Tibial nerve (tissue), 4 donors: ENCODE measurements at regions not wholly inside any gene's neighbourhood (a gene's known extent, or its start where the extent isn't known, plus 50 kb on each side); places are given as distances from the start of the nearest gene placed in this dataset.

ENCODE experiments used
- DNase-seq, 2 donors: peaks; one replicate each; pipeline ENCODE4 v3.0.0-alpha.2; 2019; ENCODE audit warnings: low spot score in 2 of 2
- H3K27ac ChIP-seq, 4 donors: fragments of 200-600 bp; sonication (generic) in 3 of 4; one replicate each; pipeline ENCODE4 v1.5.1; 2017 to 2019; ENCODE audit warnings: mild to moderate bottlenecking in 1 of 4
- H3K27me3 ChIP-seq, 2 donors: fragments of 200-600 bp; sonication (generic) in 1 of 2; one replicate each; pipeline versions ENCODE4 v1.5.1 to v1.6.0; 2017 to 2019
- H3K36me3 ChIP-seq, 3 donors: fragments of 200-600 bp; sonication (generic); one replicate each; pipeline ENCODE4 v1.5.1; 2018 to 2019
- H3K4me1 ChIP-seq, 4 donors: fragments of 200-600 bp; sonication (generic) in 3 of 4; one replicate each; pipeline ENCODE4 v1.5.1; 2017 to 2019
- H3K4me3 ChIP-seq, 4 donors: fragments of 200-600 bp; sonication (generic) in 3 of 4; one replicate each; pipeline ENCODE4 v1.5.1; 2017 to 2019; ENCODE audit warnings: mild to moderate bottlenecking in 1 of 4, moderate library complexity in 1 of 4
- H3K9me3 ChIP-seq, 4 donors: fragments of 200-600 bp; sonication (generic) in 3 of 4; one replicate each; pipeline ENCODE4 v1.5.1; 2017 to 2019
- EP300 ChIP-seq, 2 donors: sonication (generic); formaldehyde crosslinking; IDR thresholded peaks; one replicate each; pipeline ENCODE4 v1.6.1; 2017; ENCODE audit warnings: antibody characterized with exemption in 2 of 2, mild to moderate bottlenecking in 1 of 2
- POLR2A ChIP-seq, 2 donors: fragments of 450-650 bp; IDR thresholded peaks; one replicate each; pipeline ENCODE4 v1.6.1; 2017; ENCODE audit warnings: antibody characterized with exemption in 2 of 2, mild to moderate bottlenecking in 2 of 2, moderate library complexity in 2 of 2
- whole genome bisulfite sequencing, 2 donors: methylation state at CpG; one replicate each; pipeline ENCODE4 v1.1.5; 2018; 5-methylcytosine and 5-hydroxymethylcytosine counted together
- TF ChIP-seq, protein P1 (sequence below), 5 experiments: fragments of 200-600 bp in 3 of 5; fragments of 450-650 bp in 2 of 5; sonication (generic) in 3 of 5; IDR thresholded peaks; one replicate each; pipeline ENCODE4 v1.5.1; 2016 to 2019; ENCODE audit warnings: antibody characterized with exemption in 5 of 5, mild to moderate bottlenecking in 3 of 5, moderate library complexity in 2 of 5

DNA sequence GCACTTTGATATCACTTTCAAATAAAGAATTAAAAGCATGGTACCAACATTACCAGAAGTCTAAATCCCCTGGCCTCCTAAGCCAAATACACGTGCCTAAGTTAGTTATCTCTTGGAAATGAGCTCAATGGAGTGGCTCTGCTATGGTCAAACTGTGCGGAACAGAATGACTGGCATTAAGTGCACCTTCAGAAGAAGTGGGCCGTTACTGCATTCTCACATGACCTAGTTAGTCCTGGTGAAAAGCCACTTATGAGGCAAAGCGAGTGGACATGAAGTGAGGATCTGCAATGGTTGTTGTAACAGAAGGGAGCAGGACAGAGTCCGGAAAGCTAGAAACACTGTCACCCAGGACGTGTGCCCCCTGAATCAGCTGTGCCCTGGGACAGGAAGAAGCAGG lies 633.1 kb downstream of the IRX1 start:
- Histone ChIP-seq H3K27ac (no peak overlapping the region), H3K27me3 (no peaks in the 10 kb centered on the region), H3K4me3 (no peak overlapping the region), H3K9me3 (peaks cover 0 to 4% (median 0%) of the 10 kb centered on the region in 4 donors), H3K36me3 (no peaks in the 10 kb centered on the region), H3K4me1 (peaks cover 0 to 12% (median 0%) of the 10 kb centered on the region in 4 donors)
- DNase-seq = no peak
- TF ChIP-seq POLR2A (IDR thresholded peaks at IDR 0.05) = no peak
- TF ChIP-seq, protein P1, sequence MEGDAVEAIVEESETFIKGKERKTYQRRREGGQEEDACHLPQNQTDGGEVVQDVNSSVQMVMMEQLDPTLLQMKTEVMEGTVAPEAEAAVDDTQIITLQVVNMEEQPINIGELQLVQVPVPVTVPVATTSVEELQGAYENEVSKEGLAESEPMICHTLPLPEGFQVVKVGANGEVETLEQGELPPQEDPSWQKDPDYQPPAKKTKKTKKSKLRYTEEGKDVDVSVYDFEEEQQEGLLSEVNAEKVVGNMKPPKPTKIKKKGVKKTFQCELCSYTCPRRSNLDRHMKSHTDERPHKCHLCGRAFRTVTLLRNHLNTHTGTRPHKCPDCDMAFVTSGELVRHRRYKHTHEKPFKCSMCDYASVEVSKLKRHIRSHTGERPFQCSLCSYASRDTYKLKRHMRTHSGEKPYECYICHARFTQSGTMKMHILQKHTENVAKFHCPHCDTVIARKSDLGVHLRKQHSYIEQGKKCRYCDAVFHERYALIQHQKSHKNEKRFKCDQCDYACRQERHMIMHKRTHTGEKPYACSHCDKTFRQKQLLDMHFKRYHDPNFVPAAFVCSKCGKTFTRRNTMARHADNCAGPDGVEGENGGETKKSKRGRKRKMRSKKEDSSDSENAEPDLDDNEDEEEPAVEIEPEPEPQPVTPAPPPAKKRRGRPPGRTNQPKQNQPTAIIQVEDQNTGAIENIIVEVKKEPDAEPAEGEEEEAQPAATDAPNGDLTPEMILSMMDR (IDR thresholded peaks at IDR 0.05) = no peak
- TF ChIP-seq EP300 (IDR thresholded peaks at IDR 0.05) = no peak
- WGBS, 2 donors = 93 to 96% methylated on average over 6 of the region's 6 CpGs

DNA sequence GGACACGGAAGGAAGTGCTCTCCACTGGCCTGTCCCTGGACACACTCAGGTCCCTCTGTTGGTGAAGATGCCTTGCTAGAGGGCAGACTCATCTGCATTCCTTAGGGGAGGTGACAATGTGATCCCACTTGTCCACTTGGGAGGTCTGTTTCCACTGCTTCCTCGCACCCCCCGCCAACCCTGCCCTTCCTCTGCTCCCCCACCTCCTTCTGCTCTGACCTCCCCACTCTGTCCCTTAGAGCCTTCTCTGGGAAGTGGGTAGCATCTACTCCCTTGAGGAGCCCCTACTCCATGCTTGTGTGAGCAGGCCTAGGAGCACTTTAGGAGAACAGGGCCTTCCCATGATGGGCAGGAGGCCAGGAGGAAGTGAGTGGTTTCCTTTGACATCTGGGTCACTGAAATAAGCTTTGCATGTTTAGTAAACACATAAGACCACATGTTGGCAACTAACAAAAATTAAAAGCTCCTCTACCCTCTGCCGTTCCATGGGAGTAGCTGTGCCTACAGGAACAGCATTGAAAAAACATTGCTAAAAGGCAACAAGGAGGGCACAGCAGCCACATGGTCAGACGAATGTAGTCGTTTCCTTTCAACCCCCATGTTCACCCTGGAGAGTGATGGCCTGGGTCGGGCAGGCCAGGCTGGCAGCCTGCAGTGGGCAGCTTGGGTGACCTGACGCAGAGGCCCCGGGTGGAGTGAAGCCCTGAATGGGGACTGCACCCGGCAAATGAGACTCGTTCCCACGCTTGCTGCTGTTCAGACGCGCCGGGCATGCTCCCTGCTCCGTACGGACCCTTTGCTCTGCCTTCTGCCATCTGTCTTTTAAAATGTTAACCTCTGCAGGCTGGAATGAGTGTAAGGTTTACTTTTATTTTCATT lies 634.0 kb downstream of the IRX1 start:
- no peak overlapping the region for H3K27ac ChIP-seq
- H3K27me3 ChIP-seq = no peaks in the 10 kb centered on the region
- 77 to 82% methylated on average over 17 of the region's 17 CpGs for WGBS, 2 donors
- H3K4me1 ChIP-seq = peaks cover 0 to 12% (median 0%) of the 10 kb centered on the region in 4 donors
- no peaks in the 10 kb centered on the region for H3K36me3 ChIP-seq
- H3K4me3 ChIP-seq = no peak overlapping the region
- no peak for TF ChIP-seq EP300 (IDR thresholded peaks at IDR 0.05)
- TF ChIP-seq, protein P1 (IDR thresholded peaks at IDR 0.05) = no peak
- TF ChIP-seq POLR2A (IDR thresholded peaks at IDR 0.05) = no peak
- no peak for DNase-seq
- peaks cover 0 to 14% (median 1%) of the 10 kb centered on the region in 4 donors for H3K9me3 ChIP-seq

DNA sequence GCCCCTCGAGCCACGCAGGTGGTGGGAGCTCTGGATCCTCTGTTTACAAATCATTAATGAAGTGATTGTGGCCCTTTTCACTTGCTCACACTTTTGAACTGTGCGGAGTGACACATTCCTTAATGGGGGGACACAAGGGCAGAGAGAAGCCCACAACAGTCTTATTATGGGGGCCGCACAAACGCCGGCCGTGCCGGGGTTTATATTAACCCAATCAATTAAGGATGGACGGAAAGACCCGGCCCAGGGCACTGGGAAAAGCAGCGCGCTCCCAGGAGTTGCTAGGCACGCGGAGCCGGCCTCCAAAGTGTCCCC lies 634.8 kb downstream of the IRX1 start:
- Histone ChIP-seq H3K9me3 (peaks cover 0 to 20% (median 2%) of the 10 kb centered on the region in 4 donors), H3K4me3 (no peak overlapping the region), H3K36me3 (no peaks in the 10 kb centered on the region), H3K4me1 (peaks cover 0 to 12% (median 0%) of the 10 kb centered on the region in 4 donors), H3K27me3 (no peaks in the 10 kb centered on the region), H3K27ac (no peak overlapping the region)
- no peak for DNase-seq
- TF ChIP-seq, protein P1 (IDR thresholded peaks at IDR 0.05) = no peak
- no peak for TF ChIP-seq POLR2A (IDR thresholded peaks at IDR 0.05)
- no peak for TF ChIP-seq EP300 (IDR thresholded peaks at IDR 0.05)
- WGBS, 2 donors = 9 to 44% methylated on average over 14 to 15 of the region's 15 CpGs

DNA sequence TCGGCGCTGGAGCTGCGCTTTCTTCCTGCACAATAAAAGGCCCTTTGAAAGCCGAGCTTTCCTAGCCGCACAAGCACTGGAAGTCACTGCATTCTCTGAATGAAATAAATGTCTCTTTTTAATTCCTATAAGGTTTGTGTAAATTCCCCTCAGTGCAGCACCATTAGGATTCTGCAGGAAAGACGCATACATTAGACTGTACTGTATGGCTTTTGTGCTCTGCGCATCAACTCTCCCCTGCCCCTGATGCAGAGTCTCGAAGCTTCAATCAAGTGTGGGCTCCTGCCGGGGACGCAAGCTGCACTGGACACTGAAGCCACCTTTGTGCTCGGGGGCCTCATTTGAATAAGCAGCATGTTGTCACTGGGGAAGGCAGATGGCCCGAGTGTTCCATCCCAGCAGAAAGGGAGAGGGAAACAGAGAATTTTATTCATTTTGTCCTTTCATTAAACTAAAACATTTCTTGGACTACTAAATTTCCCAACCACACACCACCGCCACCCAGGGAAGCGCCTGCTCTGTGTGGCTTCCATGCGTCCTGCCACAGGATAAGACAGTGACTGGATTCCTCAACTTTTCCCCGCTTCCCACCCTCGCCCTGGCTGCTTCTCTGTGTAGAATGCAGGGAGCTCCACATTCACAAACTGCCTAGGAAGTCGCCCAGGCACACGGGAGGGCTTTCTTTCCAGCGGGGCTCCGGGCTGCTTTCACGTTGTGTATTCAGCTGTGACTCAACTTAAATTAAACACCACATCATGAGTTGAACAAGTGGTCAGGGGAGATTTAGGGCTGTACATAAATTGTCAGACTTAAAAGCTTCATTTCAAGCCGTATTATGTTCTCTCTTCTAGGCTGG lies 635.4 kb downstream of the IRX1 start:
- H3K4me3 ChIP-seq = no peak overlapping the region
- no peak for DNase-seq
- H3K4me1 ChIP-seq = peaks cover 0 to 12% (median 0%) of the 10 kb centered on the region in 4 donors
- no peaks in the 10 kb centered on the region for H3K27me3 ChIP-seq
- TF ChIP-seq POLR2A (IDR thresholded peaks at IDR 0.05) (no peak), EP300 (IDR thresholded peaks at IDR 0.05) (no peak)
- TF ChIP-seq, protein P1 (IDR thresholded peaks at IDR 0.05) = no peak
- H3K9me3 ChIP-seq = peaks cover 0 to 26% (median 2%) of the 10 kb centered on the region in 4 donors
- 27 to 38% methylated on average over 23 of the region's 23 CpGs for WGBS, 2 donors
- no peak overlapping the region for H3K27ac ChIP-seq
- H3K36me3 ChIP-seq = no peaks in the 10 kb centered on the region

DNA sequence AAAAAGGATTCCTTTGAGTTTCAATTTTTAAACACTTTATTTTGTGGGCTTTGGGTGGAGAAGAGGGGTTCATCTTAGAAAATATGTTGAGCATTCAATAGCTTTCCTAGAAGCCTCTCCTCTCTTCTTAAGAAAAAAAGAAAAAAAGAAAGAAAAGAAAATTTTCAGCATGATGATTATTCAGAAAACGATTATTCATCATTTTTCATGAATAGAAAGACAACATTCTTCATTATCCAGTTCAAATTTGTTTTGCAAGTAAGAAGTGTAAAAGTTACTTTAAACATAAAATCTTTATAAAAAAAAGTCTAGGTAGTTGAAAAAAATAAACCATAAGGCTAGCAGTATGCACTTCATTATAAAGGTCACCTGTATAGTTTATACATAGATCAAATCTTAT lies 636.5 kb downstream of the IRX1 start:
- WGBS, 2 donors = 39 to 58% methylated on average over 1 of the region's 1 CpG
- peaks cover 0 to 28% (median 2%) of the 10 kb centered on the region in 4 donors for H3K9me3 ChIP-seq
- H3K4me3 ChIP-seq = no peak overlapping the region
- no peaks in the 10 kb centered on the region for H3K36me3 ChIP-seq
- no peak for DNase-seq
- TF ChIP-seq, protein P1 (IDR thresholded peaks at IDR 0.05) = no peak
- TF ChIP-seq EP300 (IDR thresholded peaks at IDR 0.05) = no peak
- no peak for TF ChIP-seq POLR2A (IDR thresholded peaks at IDR 0.05)
- peaks cover 0 to 12% (median 0%) of the 10 kb centered on the region in 4 donors for H3K4me1 ChIP-seq
- no peaks in the 10 kb centered on the region for H3K27me3 ChIP-seq
- no peak overlapping the region for H3K27ac ChIP-seq
